Uterus (tissue), 2 donors: ENCODE measurements at regions not wholly inside any gene's neighbourhood (a gene's known extent, or its start where the extent isn't known, plus 50 kb on each side); places are given as distances from the start of the nearest gene placed in this dataset.

ENCODE experiments used
- CTCF ChIP-seq, 4 experiments: fragments of 200-600 bp in 2 of 4; fragments of 450-650 bp in 2 of 4; sonication (generic) in 2 of 4; IDR thresholded peaks; one replicate each; pipeline ENCODE4 v1.5.1; 2016 to 2019; ENCODE audit warnings: antibody characterized with exemption in 4 of 4, mild to moderate bottlenecking in 2 of 4, moderate library complexity in 1 of 4
- POLR2A ChIP-seq, 2 donors: fragments of 450-650 bp; IDR thresholded peaks; one replicate each; pipeline ENCODE4 v1.6.1; 2016; ENCODE audit warnings: antibody characterized with exemption in 2 of 2, mild to moderate bottlenecking in 1 of 2, moderate library complexity in 1 of 2

GRCh38 chr17:55576237-55576995 is 65.2 kb upstream of the SMIM36 start:
- no peak for TF ChIP-seq CTCF (IDR thresholded peaks at IDR 0.05)
- no peak for TF ChIP-seq POLR2A (IDR thresholded peaks at IDR 0.05)
